HepG2 (cell line): ENCODE measurements at regions not wholly inside any gene's neighbourhood (a gene's known extent, or its start where the extent isn't known, plus 50 kb on each side); places are given as distances from the start of the nearest gene placed in this dataset.

ENCODE experiments used
- ATAC-seq: fragments of 200-7000 bp; cut with Tn5 transposase; 3 replicates; pipeline ENCODE4 v1.9.1; 2020; ENCODE audit warnings: mild to moderate bottlenecking, moderate library complexity
- BruUV-seq: library from RNA; stranded (reverse); fragments of 400-500 nt; replicated peaks from 2 replicates; lab custom pipeline; 2021; lab: Mats Ljungman, UMichigan
- CTCF ChIA-PET: fragments of 300-600 bp; formaldehyde crosslinking; extraction: SDS; loops from one replicate; lab custom pipeline; 2021; ENCODE audit warnings: low total read pairs, inconsistent platforms, low intra/inter-chr PET ratio; lab: Yijun Ruan, JAX
- POLR2A ChIA-PET: fragments of 350-600 bp; sonication (Branson Sonifier 250); formaldehyde crosslinking; loops from one replicate; lab custom pipeline; 2020; ENCODE audit warnings: antibody characterized with exemption, inconsistent platforms; lab: Yijun Ruan, JAX
- DNase-seq: peaks from one replicate; pipeline ENCODE4 v3.0.0-alpha.2; 2015; ENCODE audit warnings: low spot score
- FAIRE-seq: peaks from 3 replicates; lab custom pipeline; 2011; peaks lifted over from hg19 to GRCh38; lab: Jason Lieb, UNC
- H2AFZ ChIP-seq: one replicate; pipeline ENCODE4 v1.6.1; 2011; ENCODE audit warnings: low read length, inconsistent platforms
- H3K27ac ChIP-seq: fragments of 300-600 bp; 3 replicates; pipeline ENCODE4 v1.8.0; 2011; ENCODE audit warnings: mixed run types, mild to moderate bottlenecking, mixed read lengths, low read length, inconsistent platforms; ENCODE audit not compliant: insufficient read depth; ENCODE audit errors: extremely low read length
- H3K27me3 ChIP-seq, 2 experiments: fragments of 200-600 bp in 1 of 2; 2 replicates in 1 of 2; 3 replicates in 1 of 2; pipeline versions ENCODE4 v1.6.0 to v1.8.0; 2011; ENCODE audit warnings: low read length in 2 of 2, mild to moderate bottlenecking in 2 of 2, moderate library complexity in 2 of 2, inconsistent platforms in 1 of 2; ENCODE audit not compliant: insufficient read depth in 2 of 2, control insufficient read depth in 1 of 2
- H3K36me3 ChIP-seq, 2 experiments: fragments of 200-600 bp in 1 of 2; replicated peaks in 1 of 2; 2 replicates in 1 of 2; 3 replicates in 1 of 2; pipeline versions ENCODE4 v1.5.1 to v1.8.0; 2011; ENCODE audit warnings: low read length in 2 of 2, inconsistent platforms in 1 of 2; ENCODE audit not compliant: insufficient read depth in 2 of 2, control insufficient read depth in 1 of 2
- H3K4me1 ChIP-seq: 2 replicates; pipeline ENCODE4 v1.5.1; 2012; ENCODE audit warnings: low read length, inconsistent platforms; ENCODE audit not compliant: insufficient read depth
- H3K4me2 ChIP-seq: 2 replicates; pipeline ENCODE4 v1.6.0; 2011; ENCODE audit warnings: low read depth, low read length, inconsistent platforms
- H3K4me3 ChIP-seq, 3 experiments: fragments of 200-600 bp in 1 of 3; sonication (generic), shearing (Covaris generic) in 1 of 3; replicated peaks in 1 of 3; 2 replicates each; pipeline ENCODE4 v1.5.1; 2011 to 2016; ENCODE audit warnings: low read length in 3 of 3, inconsistent platforms in 2 of 3, low read depth in 2 of 3, mild to moderate bottlenecking in 2 of 3, control low read depth in 1 of 3, mixed read lengths in 1 of 3; ENCODE audit not compliant: insufficient read depth in 1 of 3
- H3K79me2 ChIP-seq: one replicate; pipeline ENCODE4 v1.6.1; 2011; ENCODE audit warnings: low read length, inconsistent platforms; ENCODE audit not compliant: insufficient read depth
- H3K9ac ChIP-seq: 2 replicates; pipeline ENCODE4 v1.6.0; 2011; ENCODE audit warnings: mild to moderate bottlenecking, low read depth, low read length, inconsistent platforms; ENCODE audit not compliant: insufficient read depth
- H3K9me3 ChIP-seq: 2 replicates; pipeline ENCODE4 v1.5.1; 2012; ENCODE audit warnings: mild to moderate bottlenecking, low read length
- H4K20me1 ChIP-seq: 2 replicates; pipeline ENCODE4 v1.6.0; 2011; ENCODE audit warnings: inconsistent platforms, mild to moderate bottlenecking, low read length, moderate library complexity; ENCODE audit not compliant: insufficient read depth
- ATF5 ChIP-seq: sonication (generic); formaldehyde crosslinking; IDR thresholded peaks from 2 replicates; pipeline ENCODE4 v1.4.0; 2020; ENCODE audit warnings: mild to moderate bottlenecking, low read depth, missing genetic modification reagents
- CEBPZ ChIP-seq: IDR thresholded peaks from 2 replicates; pipeline ENCODE4 v1.6.1; 2012; ENCODE audit warnings: low read length, improper control_type of control experiment
- EEA1 ChIP-seq: sonication (generic); formaldehyde crosslinking; IDR thresholded peaks from 2 replicates; pipeline ENCODE4 v1.5.1; 2020; ENCODE audit warnings: mild to moderate bottlenecking, missing genetic modification reagents, borderline replicate concordance
- FOXO4 ChIP-seq: sonication (generic); formaldehyde crosslinking; conservative IDR thresholded peaks from 2 replicates; pipeline ENCODE4 v1.8.1; 2023; ENCODE audit warnings: missing genetic modification reagents
- HIVEP1 ChIP-seq: sonication (generic); formaldehyde crosslinking; IDR thresholded peaks from 2 replicates; pipeline ENCODE4 v1.4.0; 2020; ENCODE audit warnings: mild to moderate bottlenecking, missing genetic modification reagents
- SKI ChIP-seq: fragments of 450-650 bp; IDR thresholded peaks from one replicate; pipeline ENCODE4 v1.6.1; 2018; ENCODE audit warnings: mild to moderate bottlenecking; ENCODE audit not compliant: partially characterized antibody
- THYN1 ChIP-seq: sonication (generic); formaldehyde crosslinking; IDR thresholded peaks from 2 replicates; pipeline ENCODE4 v1.8.1; 2023; ENCODE audit warnings: low read depth, mild to moderate bottlenecking, moderate library complexity, missing genetic modification reagents, borderline replicate concordance
- ZBTB26 ChIP-seq: IDR thresholded peaks from 2 replicates; pipeline ENCODE4 v1.6.1; 2016; ENCODE audit warnings: missing compliant biosample characterization, missing genetic modification reagents, borderline replicate concordance
- ZFP91 ChIP-seq: sonication (generic); formaldehyde crosslinking; IDR thresholded peaks from 2 replicates; pipeline ENCODE4 v1.9.0; 2022; ENCODE audit warnings: missing genetic modification reagents, mild to moderate bottlenecking, borderline replicate concordance
- ZNF292 ChIP-seq: sonication (generic); formaldehyde crosslinking; IDR thresholded peaks from 2 replicates; pipeline ENCODE4 v1.8.1; 2022; ENCODE audit warnings: mild to moderate bottlenecking, low read depth, missing genetic modification reagents, borderline replicate concordance
- ZNF331 ChIP-seq: sonication (generic); formaldehyde crosslinking; IDR thresholded peaks from 2 replicates; pipeline ENCODE4 v1.4.0; 2020; ENCODE audit warnings: missing genetic modification reagents
- ZNF33A ChIP-seq: sonication (generic); formaldehyde crosslinking; IDR thresholded peaks from 2 replicates; pipeline ENCODE4 v1.5.1; 2020; ENCODE audit warnings: missing genetic modification reagents, mild to moderate bottlenecking, moderate library complexity, borderline replicate concordance
- ZNF44 ChIP-seq: sonication (generic); formaldehyde crosslinking; IDR thresholded peaks from 2 replicates; pipeline ENCODE4 v1.5.1; 2020; ENCODE audit warnings: mild to moderate bottlenecking, missing genetic modification reagents
- WGBS: methylation state at CpG from one replicate; pipeline ENCODE4 v1.1.6; 2017; ENCODE audit warnings: low lambda C conversion rate; 5-methylcytosine and 5-hydroxymethylcytosine counted together
- in situ Hi-C: cut with HindIII; loops from 2 replicates; pipeline ENCODE4 v1.10.0; 2017; ENCODE audit warnings: low pct_unique_long_range_greater_than_20kb; ENCODE audit not compliant: extremely low pct_ligation_motif_present
- intact Hi-C: fragments of 100-400 bp; cut with micrococcal nuclease; formaldehyde crosslinking; loops from one replicate; pipeline ENCODE4 v1.10.0; 2022; ENCODE audit not compliant: unreplicated experiment
- TF ChIP-seq, protein P1 (sequence below): sonication (generic); formaldehyde crosslinking; IDR thresholded peaks from 2 replicates; pipeline ENCODE4 v1.8.1; 2023; ENCODE audit warnings: mild to moderate bottlenecking, missing genetic modification reagents, borderline replicate concordance
- TF ChIP-seq, protein P2 (sequence below), 2 experiments: fragments of 450-650 bp in 1 of 2; sonication (generic) in 1 of 2; formaldehyde crosslinking; IDR thresholded peaks; 2 replicates each; pipeline versions ENCODE4 v1.5.0 to v1.8.0; 2020 to 2022; ENCODE audit warnings: mild to moderate bottlenecking in 1 of 2, missing genetic modification reagents in 1 of 2

GRCh38 chrX:19204636-19205035, 82.4 kb upstream of the ADGRG2 start:
- Histone ChIP-seq H3K27ac (no peak overlapping the region), H4K20me1 (no peaks in the 10 kb centered on the region), H3K4me1 (no peaks in the 10 kb centered on the region), H3K9me3 (no peaks in the 10 kb centered on the region), H2AFZ (no peak overlapping the region), H3K79me2 (no peaks in the 10 kb centered on the region), H3K4me3 (no peak overlapping the region), H3K4me2 (no peak overlapping the region), H3K9ac (no peak overlapping the region), H3K27me3 (peaks cover 0 to 4% of the 10 kb centered on the region in 2 experiments; a peak in 1 of 5 replicates), H3K36me3 (no peaks in the 10 kb centered on the region)
- CTCF ChIA-PET, result no interaction called here
- ATAC-seq (no peak), FAIRE-seq (no peak), DNase-seq (no peak)
- no TSS peak for BruUV-seq
- intact Hi-C loops (no loop called here), in situ Hi-C loops (no loop called here)
- WGBS, result 43% methylated on average over 6 of the region's 6 CpGs
- POLR2A ChIA-PET, result no interaction called here
- TF ChIP-seq ZFP91 (CRISPR knock-in tag) (no peak), ATF5 (CRISPR knock-in tag) (no peak), ZNF44 (no peak), ZNF331 (CRISPR knock-in tag) (no peak), SKI (no peak), FOXO4 (CRISPR knock-in tag) (no peak), CEBPZ (no peak), EEA1 (CRISPR knock-in tag) (no peak), HIVEP1 (no peak), THYN1 (CRISPR knock-in tag) (no peak), ZNF292 (CRISPR knock-in tag) (no peak), ZBTB26 (no peak), ZNF33A (CRISPR knock-in tag) (no peak)
- TF ChIP-seq, protein P1, sequence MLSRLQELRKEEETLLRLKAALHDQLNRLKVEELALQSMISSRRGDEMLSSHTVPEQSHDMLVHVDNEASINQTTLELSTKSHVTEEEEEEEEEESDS (CRISPR knock-in tag), result no peak
- TF ChIP-seq, protein P2, sequence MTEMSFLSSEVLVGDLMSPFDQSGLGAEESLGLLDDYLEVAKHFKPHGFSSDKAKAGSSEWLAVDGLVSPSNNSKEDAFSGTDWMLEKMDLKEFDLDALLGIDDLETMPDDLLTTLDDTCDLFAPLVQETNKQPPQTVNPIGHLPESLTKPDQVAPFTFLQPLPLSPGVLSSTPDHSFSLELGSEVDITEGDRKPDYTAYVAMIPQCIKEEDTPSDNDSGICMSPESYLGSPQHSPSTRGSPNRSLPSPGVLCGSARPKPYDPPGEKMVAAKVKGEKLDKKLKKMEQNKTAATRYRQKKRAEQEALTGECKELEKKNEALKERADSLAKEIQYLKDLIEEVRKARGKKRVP (CRISPR knock-in tag; IDR thresholded peaks at IDR 0.05), result no peak
